PFSK-1 (cell line): ENCODE measurements at regions not wholly inside any gene's neighbourhood (a gene's known extent, or its start where the extent isn't known, plus 50 kb on each side); places are given as distances from the start of the nearest gene placed in this dataset.

Experiments
- POLR2AphosphoS5 ChIP-seq: IDR thresholded peaks from 2 replicates; pipeline ENCODE4 v1.6.1; 2012; ENCODE audit warnings: low read depth, mild to moderate bottlenecking, control low read depth, low read length, moderate library complexity
- TAF1 ChIP-seq: IDR thresholded peaks from 2 replicates; pipeline ENCODE4 v1.6.1; 2012; ENCODE audit warnings: low read length, control low read depth, borderline replicate concordance; ENCODE audit not compliant: insufficient read depth
- TF ChIP-seq, protein P1 (sequence below), 2 experiments: IDR thresholded peaks; 2 replicates each; pipeline versions ENCODE4 v1.6.1 to v1.8.0; 2011 to 2012; ENCODE audit warnings: low read depth in 2 of 2, low read length in 2 of 2, control low read depth in 1 of 2, inconsistent platforms in 1 of 2, mild to moderate bottlenecking in 1 of 2, moderate library complexity in 1 of 2; ENCODE audit not compliant: insufficient read depth in 1 of 2

DNA sequence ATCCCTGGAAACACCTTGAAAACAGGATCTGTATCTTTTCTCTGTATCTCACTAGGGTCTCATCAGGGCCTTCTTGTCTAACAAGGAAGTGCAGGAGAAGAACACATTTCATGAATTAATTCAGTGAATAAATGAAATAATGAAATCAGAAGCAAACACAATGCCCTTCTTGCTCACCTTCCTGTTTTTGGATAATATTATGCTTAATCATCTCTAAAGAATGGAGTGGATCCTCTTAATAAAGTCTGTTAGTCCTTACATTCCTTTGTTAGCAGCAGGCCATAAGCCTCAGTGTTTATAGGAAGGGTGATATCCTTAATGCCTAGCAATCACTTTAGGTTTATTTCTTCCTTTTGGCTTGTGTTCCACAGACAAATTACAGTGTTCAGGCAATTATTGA, 837.1 kb upstream of the SEMA6A start:
- TF ChIP-seq POLR2AphosphoS5 (no peak), TAF1 (no peak)
- TF ChIP-seq, protein P1, sequence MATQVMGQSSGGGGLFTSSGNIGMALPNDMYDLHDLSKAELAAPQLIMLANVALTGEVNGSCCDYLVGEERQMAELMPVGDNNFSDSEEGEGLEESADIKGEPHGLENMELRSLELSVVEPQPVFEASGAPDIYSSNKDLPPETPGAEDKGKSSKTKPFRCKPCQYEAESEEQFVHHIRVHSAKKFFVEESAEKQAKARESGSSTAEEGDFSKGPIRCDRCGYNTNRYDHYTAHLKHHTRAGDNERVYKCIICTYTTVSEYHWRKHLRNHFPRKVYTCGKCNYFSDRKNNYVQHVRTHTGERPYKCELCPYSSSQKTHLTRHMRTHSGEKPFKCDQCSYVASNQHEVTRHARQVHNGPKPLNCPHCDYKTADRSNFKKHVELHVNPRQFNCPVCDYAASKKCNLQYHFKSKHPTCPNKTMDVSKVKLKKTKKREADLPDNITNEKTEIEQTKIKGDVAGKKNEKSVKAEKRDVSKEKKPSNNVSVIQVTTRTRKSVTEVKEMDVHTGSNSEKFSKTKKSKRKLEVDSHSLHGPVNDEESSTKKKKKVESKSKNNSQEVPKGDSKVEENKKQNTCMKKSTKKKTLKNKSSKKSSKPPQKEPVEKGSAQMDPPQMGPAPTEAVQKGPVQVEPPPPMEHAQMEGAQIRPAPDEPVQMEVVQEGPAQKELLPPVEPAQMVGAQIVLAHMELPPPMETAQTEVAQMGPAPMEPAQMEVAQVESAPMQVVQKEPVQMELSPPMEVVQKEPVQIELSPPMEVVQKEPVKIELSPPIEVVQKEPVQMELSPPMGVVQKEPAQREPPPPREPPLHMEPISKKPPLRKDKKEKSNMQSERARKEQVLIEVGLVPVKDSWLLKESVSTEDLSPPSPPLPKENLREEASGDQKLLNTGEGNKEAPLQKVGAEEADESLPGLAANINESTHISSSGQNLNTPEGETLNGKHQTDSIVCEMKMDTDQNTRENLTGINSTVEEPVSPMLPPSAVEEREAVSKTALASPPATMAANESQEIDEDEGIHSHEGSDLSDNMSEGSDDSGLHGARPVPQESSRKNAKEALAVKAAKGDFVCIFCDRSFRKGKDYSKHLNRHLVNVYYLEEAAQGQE (IDR thresholded peaks at IDR 0.05; ENCODE audit: insufficient read depth in 1 of 2, low read depth in 2 of 2, low read length in 2 of 2) = no peak
